Activated effector memory CD4-positive, alpha-beta T cell treated with Interleukin-2 at 50 U/mL for 16 hours (primary cell): ENCODE measurements at regions not wholly inside any gene's neighbourhood (a gene's known extent, or its start where the extent isn't known, plus 50 kb on each side); places are given as distances from the start of the nearest gene placed in this dataset.

Experiments used
- DNase-seq: peaks from one replicate; pipeline ENCODE4 v3.0.0-alpha.2; 2020

DNA sequence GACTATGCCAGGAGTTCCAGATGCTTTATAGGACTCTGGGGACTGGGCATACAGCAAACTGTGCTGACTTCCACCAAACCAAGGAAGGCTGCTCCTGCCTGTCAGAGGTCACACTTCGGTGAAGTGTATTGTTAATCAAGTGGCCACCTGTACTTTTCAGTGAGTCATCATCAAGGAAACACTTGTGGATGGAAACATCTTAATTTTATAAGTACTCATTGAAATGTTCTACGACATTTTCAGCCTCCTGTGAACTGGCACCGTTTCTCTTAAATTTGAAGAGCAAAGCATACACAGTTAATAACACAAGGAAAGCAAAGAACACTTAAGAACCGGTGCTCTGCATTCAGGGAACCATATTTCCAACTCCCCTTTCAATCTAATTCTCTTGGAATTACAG, 801.7 kb upstream of the DPPA4 start:
- no peak for DNase-seq

GRCh38 chr3:110139821-110140220, 802.5 kb upstream of the DPPA4 start:
- DNase-seq: no peak

- no peak for DNase-seq
Measured at GRCh38 chr3:110149763-110150162, 812.4 kb upstream of the DPPA4 start.

DNA sequence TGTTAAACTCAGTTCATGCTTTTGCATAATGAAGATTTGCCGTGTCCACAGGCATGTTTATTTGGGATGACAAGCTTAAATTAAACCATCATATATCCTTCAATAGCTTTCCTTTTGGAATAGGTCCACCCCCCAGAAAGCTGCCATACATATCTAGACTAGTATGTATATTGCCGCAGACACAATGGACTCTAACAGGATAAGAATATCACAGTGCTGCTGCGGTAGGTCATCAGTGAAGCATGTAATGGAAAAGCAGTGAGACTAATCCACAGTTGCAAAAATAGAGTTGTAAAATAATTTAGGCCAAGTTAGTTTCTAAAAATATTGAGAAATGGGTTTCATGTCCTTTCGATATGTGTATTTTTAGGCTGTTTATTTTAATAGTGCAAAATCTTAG, 819.9 kb upstream of the DPPA4 start:
- no peak for DNase-seq

DNA sequence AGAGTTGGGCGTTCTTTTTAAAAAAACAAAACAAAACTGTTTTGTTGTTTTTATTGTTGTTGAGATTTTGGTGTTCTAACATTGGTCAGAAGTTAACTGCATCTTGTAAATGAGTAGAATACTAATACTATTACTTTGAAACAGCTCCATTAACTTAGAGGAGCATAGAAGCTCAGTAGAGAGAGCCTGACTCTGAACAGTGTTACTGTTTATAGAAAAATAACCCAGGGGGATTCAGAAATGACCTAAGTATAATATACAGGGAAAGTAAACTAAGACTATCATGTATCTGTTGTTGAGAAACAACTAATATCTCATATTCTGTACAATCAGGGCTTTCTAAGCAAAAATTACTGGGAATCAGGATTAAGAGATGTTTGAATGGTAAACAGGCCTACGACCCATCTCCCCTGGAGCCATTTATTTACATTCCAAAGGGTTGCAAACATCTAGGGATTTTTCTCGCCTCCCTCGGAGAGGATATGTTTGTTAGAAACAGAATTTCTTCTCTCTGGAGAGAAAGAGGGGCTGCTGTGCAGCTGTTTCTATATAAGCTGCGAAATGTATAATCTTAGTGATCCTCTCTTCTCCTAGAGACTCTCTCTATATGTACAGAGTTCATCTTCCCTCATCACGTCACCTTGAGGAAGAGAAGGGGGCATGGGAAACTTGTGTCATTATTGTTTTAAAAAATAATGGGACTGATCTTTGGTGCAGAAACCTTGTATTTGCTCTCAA, 827.5 kb upstream of the DPPA4 start:
- DNase-seq: no peak

DNA sequence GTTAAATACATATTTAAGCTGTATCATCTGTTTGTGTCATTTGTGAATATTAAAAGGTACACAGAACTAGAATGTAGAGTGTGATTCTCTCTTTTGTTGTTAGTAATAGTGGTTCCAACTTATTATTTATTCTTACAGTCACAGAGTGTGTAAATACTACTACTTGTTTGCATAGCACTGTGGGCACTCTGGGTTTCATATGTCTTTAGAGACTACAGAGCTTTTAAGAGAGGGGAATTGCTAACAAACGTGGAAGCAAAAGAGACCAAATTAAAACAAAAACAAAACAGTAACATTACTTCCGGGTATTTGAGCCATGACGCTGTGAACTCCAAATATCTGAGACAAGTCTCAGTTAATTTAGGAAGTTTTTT, 828.0 kb upstream of the DPPA4 start:
- no peak for DNase-seq

DNA sequence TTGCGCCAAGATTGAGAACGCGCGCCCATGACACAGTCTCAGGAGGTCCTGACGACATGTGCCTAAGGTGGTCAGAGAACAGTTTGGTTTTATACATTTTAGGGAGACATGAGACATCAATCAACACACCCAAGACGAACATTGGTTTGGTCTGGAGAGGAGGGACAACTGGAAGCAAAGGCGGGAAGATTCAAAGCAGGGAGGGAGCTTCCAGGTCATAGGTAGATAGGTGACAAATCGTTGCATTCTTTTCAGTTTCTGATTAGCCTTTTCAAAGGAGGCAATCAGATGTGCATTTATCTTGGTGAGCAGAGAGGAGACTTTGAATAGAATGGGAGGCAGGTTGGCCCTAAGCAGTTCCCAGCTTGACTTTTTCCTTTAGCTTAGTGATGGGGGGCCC, 828.4 kb upstream of the DPPA4 start:
- no peak for DNase-seq

- DNase-seq: no peak
Measured at GRCh38 chr3:110166791-110167190, 829.4 kb upstream of the DPPA4 start.

DNA sequence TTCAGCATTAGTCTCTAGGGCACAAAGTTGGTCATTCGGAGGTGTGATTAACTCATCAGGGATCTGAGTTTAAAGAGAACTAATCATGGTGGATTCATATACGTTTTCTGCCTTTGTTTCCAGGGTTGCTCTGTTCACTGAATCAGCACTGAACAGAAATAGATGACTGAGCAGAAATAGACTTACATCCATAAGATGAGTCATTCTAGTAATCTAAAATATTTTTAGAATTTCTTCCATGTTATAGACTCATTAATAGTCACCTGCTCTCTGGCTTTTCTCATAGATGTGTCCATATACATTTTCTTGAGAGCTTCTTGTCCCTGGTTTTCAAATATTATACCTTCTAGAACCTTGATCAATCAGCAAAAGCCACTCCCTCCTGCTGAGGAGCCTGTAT, 837.6 kb upstream of the DPPA4 start:
- DNase-seq: no peak

- no peak for DNase-seq
Measured at GRCh38 chr3:110178965-110179364, 841.6 kb upstream of the DPPA4 start.

- no peak for DNase-seq
Measured at GRCh38 chr3:110180733-110181132, 843.4 kb upstream of the DPPA4 start.

GRCh38 chr3:110181226-110181625, 843.9 kb upstream of the DPPA4 start:
- no peak for DNase-seq

GRCh38 chr3:110184536-110184935, 847.2 kb upstream of the DPPA4 start:
- DNase-seq: no peak

DNA sequence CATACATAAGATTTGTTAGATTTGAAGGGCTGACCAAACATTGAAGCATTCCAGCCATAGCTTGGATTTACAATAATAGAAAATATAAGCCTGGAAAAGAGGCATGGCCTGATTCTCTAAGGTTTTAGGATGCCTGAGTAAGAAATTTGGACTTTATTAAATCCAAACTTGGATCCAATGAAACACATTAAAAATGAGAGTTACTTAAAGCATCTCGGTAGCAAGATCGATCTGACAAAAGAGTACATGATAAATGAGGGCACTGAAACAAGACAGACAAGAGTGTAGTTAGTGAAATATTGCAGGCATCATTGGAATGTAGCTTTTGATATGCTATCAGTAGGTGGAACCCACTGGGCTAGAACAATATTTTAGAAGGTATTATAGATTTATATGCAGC, 855.7 kb upstream of the DPPA4 start:
- DNase-seq: no peak

DNA sequence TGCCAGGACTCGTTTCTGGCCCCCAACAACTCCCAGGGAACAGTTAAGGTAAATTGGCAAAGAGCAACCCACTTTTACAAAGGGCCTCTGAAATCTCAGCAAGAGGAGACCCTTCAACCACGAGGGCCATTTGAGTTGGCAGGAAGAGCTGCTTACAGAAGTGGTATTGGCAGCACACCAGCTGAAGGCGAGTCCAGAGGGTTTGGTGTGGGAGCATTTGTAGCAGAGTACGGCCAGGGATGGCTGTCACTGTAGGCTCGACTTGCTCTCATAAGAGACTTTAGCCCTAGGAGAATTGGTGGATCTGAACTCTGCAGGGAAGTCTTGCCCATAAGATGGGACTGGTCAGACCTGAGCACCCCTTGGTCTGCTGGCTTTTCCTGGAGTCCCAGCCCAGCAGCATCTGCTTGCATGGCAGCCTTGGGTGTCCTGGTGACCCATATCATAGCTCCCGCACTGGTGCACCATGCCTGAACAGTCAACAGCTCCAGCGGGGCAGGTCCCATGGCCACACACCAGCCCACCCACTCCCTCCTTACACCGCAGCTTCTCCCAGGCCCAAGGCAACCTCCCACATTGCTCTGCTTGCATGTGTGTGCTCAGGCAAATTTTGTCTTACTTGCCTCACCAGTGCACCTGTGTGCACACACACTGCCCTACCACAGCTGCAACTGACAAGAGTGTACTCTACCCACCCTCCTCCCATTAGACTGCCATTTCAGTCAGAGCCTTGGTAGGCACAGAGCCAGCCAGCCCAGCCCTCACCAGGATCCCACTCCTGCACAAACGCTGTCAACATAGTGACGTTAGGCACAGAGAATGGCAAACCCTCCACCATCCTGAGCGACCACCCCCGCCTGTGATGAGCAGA, 861.6 kb upstream of the DPPA4 start:
- DNase-seq: no peak

DNA sequence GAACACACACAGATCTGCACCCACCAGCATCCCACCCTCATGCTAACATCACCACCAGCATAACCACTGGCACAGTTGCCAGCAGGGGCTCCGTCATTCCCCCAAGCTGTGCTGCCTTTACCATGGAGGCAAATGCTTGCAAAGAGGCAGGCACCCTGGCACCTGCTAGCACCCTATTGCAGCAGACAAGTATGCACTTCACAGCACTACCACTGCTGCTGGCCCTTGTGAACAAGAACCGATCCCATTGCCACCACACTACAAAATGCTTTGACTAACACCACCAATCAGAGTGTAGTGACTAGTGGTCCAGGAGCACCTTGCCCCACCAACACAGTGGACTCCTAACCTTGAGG, 862.2 kb upstream of the DPPA4 start:
- DNase-seq: no peak

DNA sequence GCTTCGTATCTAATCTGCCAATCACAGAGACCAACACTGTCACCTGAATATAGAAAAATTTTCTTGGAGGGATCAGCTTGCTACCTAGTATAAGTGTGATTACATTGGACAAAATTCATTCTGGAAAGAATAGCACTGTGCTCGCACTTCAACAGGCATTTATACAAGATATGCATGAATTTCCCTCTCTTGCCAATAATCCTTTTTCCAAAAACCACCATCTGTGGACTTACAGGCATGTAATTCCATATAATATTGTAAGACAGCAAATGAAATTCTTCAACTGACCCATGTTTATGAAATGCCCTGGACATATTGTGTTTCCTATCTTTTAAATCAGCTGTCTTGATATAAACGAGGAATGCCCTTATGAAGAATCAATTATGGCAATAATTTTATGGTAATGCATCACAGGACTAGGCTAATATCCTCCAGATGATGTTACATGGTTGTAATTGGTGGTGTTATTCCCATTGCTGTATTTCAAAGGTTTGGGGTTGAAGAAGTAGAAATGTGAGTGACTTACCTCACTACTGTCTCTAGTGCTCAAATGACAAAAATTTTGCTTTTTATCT, 861.4 kb upstream of the NECTIN3 start:
- DNase-seq: no peak

DNA sequence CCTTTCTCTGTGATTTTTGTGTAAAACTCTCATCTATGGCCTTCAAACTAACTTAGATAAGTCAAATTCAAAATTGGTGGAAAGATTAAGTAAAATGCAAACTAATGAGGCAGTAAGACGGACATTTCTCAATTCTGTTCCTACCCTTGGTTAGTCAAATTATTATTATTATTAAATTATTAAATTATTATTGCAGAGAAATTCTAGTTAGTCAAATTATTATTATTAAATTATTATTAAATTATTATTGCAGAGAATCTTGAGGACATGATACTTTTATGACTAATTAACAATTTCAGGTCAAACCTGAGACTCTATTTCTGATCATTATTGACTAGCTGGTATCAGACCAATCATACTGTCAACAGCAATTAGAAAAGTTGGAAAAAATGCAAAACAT, 845.0 kb upstream of the NECTIN3 start:
- DNase-seq: no peak

DNA sequence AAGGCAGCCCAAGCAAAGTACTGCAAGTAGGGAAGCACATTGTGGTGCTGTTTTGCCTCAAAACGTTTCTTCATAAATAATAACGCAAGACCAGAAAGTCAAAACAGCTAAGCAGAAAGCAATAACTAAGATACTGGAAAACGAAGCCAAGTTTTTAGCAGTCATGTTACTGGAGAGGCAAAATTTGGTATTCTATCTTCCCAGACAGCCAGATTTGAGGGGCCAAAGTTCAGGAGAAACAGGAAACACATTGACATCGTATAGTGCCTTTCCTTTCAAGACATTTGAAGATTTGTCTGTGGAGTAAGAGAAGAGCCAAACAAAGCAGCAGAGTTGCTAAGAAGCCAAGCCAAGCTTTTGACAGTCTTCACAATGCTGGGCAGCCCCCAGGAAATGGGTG, 843.6 kb upstream of the NECTIN3 start:
- no peak for DNase-seq

DNA sequence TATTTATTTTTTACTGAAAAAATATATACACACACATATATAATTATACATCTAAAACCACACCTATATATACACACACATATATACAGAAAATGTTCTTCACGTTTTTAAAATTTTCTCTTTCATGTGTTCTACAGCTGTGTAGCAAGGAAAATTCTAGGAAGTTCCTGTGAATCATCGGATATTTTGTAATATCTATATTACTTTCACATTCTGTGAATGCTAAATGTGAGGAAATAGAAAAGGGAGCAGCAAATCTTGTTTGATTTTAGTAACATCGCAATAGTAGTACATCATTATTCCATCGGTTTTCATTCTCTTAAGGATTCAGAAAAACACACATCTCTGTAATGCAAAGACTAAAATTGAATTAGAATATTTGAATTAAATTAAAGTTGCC, 836.8 kb upstream of the NECTIN3 start:
- DNase-seq: no peak

DNA sequence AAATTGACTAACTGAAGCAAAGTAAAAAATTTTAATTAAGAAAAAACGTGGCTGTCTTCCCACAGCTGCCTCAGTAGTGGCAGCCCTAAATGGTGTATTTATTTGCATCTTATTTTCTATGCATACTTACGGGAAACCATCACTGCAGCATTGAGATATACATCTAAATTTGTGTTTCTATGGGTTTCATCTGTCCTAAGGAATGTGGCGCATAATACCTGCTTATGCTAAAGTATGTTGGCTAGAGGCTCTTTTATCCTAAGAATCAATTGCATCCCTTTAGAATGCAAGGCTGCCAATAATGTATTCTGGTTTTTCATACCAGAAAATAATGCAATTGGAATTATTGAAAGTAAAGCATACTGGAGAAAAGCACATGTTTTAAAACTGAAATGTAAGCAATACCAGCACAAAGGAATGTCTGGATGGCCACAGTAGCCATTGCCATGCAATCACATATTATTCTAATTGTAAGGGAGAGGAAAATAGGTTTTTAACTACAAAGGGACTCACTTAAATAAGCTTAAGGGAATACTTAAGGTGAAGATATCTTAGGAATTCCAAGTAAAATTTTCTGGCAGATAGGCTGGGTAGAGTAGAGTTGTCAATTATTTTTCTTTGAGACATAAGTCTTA, 834.5 kb upstream of the NECTIN3 start:
- DNase-seq: no peak

GRCh38 chr3:110243081-110243480, 828.5 kb upstream of the NECTIN3 start:
- DNase-seq: no peak

DNA sequence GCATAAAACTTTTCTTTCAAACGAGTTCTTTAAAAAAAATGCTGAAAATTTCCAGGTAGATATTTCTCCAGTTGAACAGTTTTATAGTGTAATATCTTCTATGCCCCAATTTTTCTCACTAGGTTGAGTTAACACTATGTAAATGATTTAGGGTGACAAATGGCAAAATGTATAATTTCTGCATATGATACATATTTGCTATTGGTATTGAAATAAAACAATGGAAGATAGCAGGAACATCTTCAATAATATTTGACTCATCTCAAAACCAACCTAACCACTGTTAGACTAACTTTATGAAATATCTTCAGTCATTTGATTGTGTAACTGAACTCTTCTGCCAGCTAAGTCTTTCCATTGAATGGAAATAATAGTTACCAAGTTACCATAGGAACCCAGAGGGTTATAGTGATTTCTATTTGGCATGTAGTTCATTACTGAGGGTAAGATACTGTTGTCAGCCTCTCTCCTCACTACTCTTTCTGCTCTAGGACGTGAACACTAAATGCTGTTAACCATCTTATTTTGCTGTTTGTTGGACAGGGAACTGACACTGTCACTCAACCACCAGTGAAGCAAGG, 824.7 kb upstream of the NECTIN3 start:
- DNase-seq: no peak
